ENCODE measurements at regions not wholly inside any gene's neighbourhood (a gene's known extent, or its start where the extent isn't known, plus 50 kb on each side); places are given as distances from the start of the nearest gene placed in this dataset.
"Not testable (repeated sequence)": the region's sequence is repeated elsewhere in the genome, so short reads cannot be mapped to it uniquely, and the experiment has no call there.

GRCh38 chr6:140661691-140662090 lies 1287.2 kb upstream of the CITED2 start:
- H3K9ac ChIP-seq (ENCODE audit: low read length): no peak overlapping the region
- TF ChIP-seq EZH2 (optimal IDR thresholded peaks at IDR 0.05; ENCODE audit: low read depth, low read length): no peak
- no peak overlapping the region for H3K4me2 ChIP-seq (ENCODE audit: low read depth, low read length)
- no peaks in the 10 kb centered on the region for H3K36me3 ChIP-seq (replicated peaks; ENCODE audit: insufficient read depth, low read length)
- no peaks in the 10 kb centered on the region for H3K4me1 ChIP-seq (ENCODE audit: low read length)
- no peak overlapping the region for H2AFZ ChIP-seq (ENCODE audit: low read length)
- no peaks in the 10 kb centered on the region for H4K20me1 ChIP-seq (ENCODE audit: insufficient read depth, low read length)
- no peaks in the 10 kb centered on the region for H3K27me3 ChIP-seq (replicated peaks; ENCODE audit: insufficient read depth, low read length)
- H3K4me3 ChIP-seq (ENCODE audit: low read length): no peak overlapping the region
- H3K27ac ChIP-seq (ENCODE audit: low read length): no peak overlapping the region
- no peak for DNase-seq
- H3K9me3 ChIP-seq (replicated peaks; ENCODE audit: insufficient read depth, low read length): no peaks in the 10 kb centered on the region
- no peaks in the 10 kb centered on the region for H3K9me2 ChIP-seq (replicated peaks; ENCODE audit: insufficient read depth, low read length)
- no peaks in the 10 kb centered on the region for H3K79me2 ChIP-seq (ENCODE audit: low read length)
- H3F3A ChIP-seq (ENCODE audit: insufficient read depth, low read length): no peaks in the 10 kb centered on the region

DNA sequence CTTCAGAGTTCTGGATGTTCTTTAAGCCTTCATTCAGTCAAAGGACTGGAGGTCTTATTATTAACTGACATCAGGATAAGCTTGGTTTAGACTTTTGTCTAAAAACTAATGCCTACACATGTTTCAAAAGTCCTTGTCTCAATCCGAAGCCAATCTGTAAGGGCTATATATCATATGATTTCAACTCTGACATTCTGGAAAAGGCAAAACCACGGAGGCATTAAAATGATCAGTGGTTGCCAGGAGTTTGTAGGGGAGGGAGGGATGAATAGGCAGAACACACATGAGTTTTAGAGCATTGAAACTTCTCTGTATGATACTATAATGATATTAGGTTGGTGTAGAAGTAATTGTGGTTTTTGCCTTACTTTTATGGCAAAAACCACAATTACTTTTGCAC lies 1285.8 kb upstream of the CITED2 start:
- Histone ChIP-seq H3K9me3 (replicated peaks; ENCODE audit: insufficient read depth, low read length) (no peaks in the 10 kb centered on the region), H3K36me3 (replicated peaks; ENCODE audit: insufficient read depth, low read length) (no peaks in the 10 kb centered on the region), H3K9ac (ENCODE audit: low read length) (no peak overlapping the region), H3K27me3 (replicated peaks; ENCODE audit: insufficient read depth, low read length) (no peaks in the 10 kb centered on the region), H3K27ac (ENCODE audit: low read length) (no peak overlapping the region), H3K79me2 (ENCODE audit: low read length) (no peaks in the 10 kb centered on the region), H4K20me1 (ENCODE audit: insufficient read depth, low read length) (no peaks in the 10 kb centered on the region), H3K4me3 (ENCODE audit: low read length) (no peak overlapping the region), H3K4me2 (ENCODE audit: low read depth, low read length) (no peak overlapping the region), H2AFZ (ENCODE audit: low read length) (no peak overlapping the region), H3F3A (ENCODE audit: insufficient read depth, low read length) (no peaks in the 10 kb centered on the region), H3K4me1 (ENCODE audit: low read length) (no peaks in the 10 kb centered on the region), H3K9me2 (replicated peaks; ENCODE audit: insufficient read depth, low read length) (no peaks in the 10 kb centered on the region)
- no peak for TF ChIP-seq EZH2phosphoT487 (IDR thresholded peaks at IDR 0.05; ENCODE audit: low read length)
- TF ChIP-seq, protein P1, sequence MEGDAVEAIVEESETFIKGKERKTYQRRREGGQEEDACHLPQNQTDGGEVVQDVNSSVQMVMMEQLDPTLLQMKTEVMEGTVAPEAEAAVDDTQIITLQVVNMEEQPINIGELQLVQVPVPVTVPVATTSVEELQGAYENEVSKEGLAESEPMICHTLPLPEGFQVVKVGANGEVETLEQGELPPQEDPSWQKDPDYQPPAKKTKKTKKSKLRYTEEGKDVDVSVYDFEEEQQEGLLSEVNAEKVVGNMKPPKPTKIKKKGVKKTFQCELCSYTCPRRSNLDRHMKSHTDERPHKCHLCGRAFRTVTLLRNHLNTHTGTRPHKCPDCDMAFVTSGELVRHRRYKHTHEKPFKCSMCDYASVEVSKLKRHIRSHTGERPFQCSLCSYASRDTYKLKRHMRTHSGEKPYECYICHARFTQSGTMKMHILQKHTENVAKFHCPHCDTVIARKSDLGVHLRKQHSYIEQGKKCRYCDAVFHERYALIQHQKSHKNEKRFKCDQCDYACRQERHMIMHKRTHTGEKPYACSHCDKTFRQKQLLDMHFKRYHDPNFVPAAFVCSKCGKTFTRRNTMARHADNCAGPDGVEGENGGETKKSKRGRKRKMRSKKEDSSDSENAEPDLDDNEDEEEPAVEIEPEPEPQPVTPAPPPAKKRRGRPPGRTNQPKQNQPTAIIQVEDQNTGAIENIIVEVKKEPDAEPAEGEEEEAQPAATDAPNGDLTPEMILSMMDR (IDR thresholded peaks at IDR 0.05; ENCODE audit: low read length): no peak
- TF ChIP-seq EZH2 (optimal IDR thresholded peaks at IDR 0.05; ENCODE audit: low read depth, low read length): no peak
- DNase-seq: no peak

- no peak for DNase-seq
Measured at GRCh38 chr6:140653972-140654371, 1279.5 kb upstream of the CITED2 start.

GRCh38 chr6:140653506-140653905 lies 1279.1 kb upstream of the CITED2 start:
- no peaks in the 10 kb centered on the region for H3F3A ChIP-seq (ENCODE audit: insufficient read depth, low read length)
- H3K9me3 ChIP-seq (replicated peaks; ENCODE audit: insufficient read depth, low read length): no peaks in the 10 kb centered on the region
- no peaks in the 10 kb centered on the region for H4K20me1 ChIP-seq (ENCODE audit: insufficient read depth, low read length)
- no peak overlapping the region for H2AFZ ChIP-seq (ENCODE audit: low read length)
- TF ChIP-seq EZH2 (optimal IDR thresholded peaks at IDR 0.05; ENCODE audit: low read depth, low read length) (no peak), EZH2phosphoT487 (IDR thresholded peaks at IDR 0.05; ENCODE audit: low read length) (no peak)
- TF ChIP-seq, protein P1 (IDR thresholded peaks at IDR 0.05; ENCODE audit: low read length): no peak
- H3K4me2 ChIP-seq (ENCODE audit: low read depth, low read length): no peak overlapping the region
- no peaks in the 10 kb centered on the region for H3K79me2 ChIP-seq (ENCODE audit: low read length)
- H3K9me2 ChIP-seq (replicated peaks; ENCODE audit: insufficient read depth, low read length): no peaks in the 10 kb centered on the region
- H3K4me1 ChIP-seq (ENCODE audit: low read length): no peaks in the 10 kb centered on the region
- DNase-seq: no peak
- H3K27ac ChIP-seq (ENCODE audit: low read length): no peak overlapping the region
- no peaks in the 10 kb centered on the region for H3K27me3 ChIP-seq (replicated peaks; ENCODE audit: insufficient read depth, low read length)
- no peak overlapping the region for H3K9ac ChIP-seq (ENCODE audit: low read length)
- H3K4me3 ChIP-seq (ENCODE audit: low read length): no peak overlapping the region
- no peaks in the 10 kb centered on the region for H3K36me3 ChIP-seq (replicated peaks; ENCODE audit: insufficient read depth, low read length)

More at GRCh38 chr6:140653972-140654371, 1279.5 kb upstream of the CITED2 start:
- Histone ChIP-seq H3K4me2 (ENCODE audit: low read depth, low read length) (no peak overlapping the region), H3K27ac (ENCODE audit: low read length) (no peak overlapping the region), H4K20me1 (ENCODE audit: insufficient read depth, low read length) (no peaks in the 10 kb centered on the region), H3K36me3 (replicated peaks; ENCODE audit: insufficient read depth, low read length) (no peaks in the 10 kb centered on the region), H3K4me1 (ENCODE audit: low read length) (no peaks in the 10 kb centered on the region), H3F3A (ENCODE audit: insufficient read depth, low read length) (no peaks in the 10 kb centered on the region), H3K4me3 (ENCODE audit: low read length) (no peak overlapping the region), H3K9me3 (replicated peaks; ENCODE audit: insufficient read depth, low read length) (no peaks in the 10 kb centered on the region), H2AFZ (ENCODE audit: low read length) (no peak overlapping the region), H3K9me2 (replicated peaks; ENCODE audit: insufficient read depth, low read length) (no peaks in the 10 kb centered on the region), H3K79me2 (ENCODE audit: low read length) (no peaks in the 10 kb centered on the region), H3K9ac (ENCODE audit: low read length) (no peak overlapping the region), H3K27me3 (replicated peaks; ENCODE audit: insufficient read depth, low read length) (no peaks in the 10 kb centered on the region)
- TF ChIP-seq EZH2phosphoT487 (IDR thresholded peaks at IDR 0.05; ENCODE audit: low read length) (no peak), EZH2 (optimal IDR thresholded peaks at IDR 0.05; ENCODE audit: low read depth, low read length) (no peak)
- TF ChIP-seq, protein P1 (IDR thresholded peaks at IDR 0.05; ENCODE audit: low read length): no peak

- H3K27me3 ChIP-seq (replicated peaks; ENCODE audit: insufficient read depth, low read length); H3F3A ChIP-seq (ENCODE audit: insufficient read depth, low read length); H3K79me2 ChIP-seq (ENCODE audit: low read length); H3K9ac ChIP-seq (ENCODE audit: low read length); H3K9me2 ChIP-seq (replicated peaks; ENCODE audit: insufficient read depth, low read length); H2AFZ ChIP-seq (ENCODE audit: low read length); H3K36me3 ChIP-seq (replicated peaks; ENCODE audit: insufficient read depth, low read length); H3K27ac ChIP-seq (ENCODE audit: low read length); H4K20me1 ChIP-seq (ENCODE audit: insufficient read depth, low read length); DNase-seq; H3K9me3 ChIP-seq (replicated peaks; ENCODE audit: insufficient read depth, low read length); H3K4me2 ChIP-seq (ENCODE audit: low read depth, low read length); H3K4me1 ChIP-seq (ENCODE audit: low read length); H3K4me3 ChIP-seq (ENCODE audit: low read length): not testable (repeated sequence)
Measured at GRCh38 chr6:140649502-140649901, 1275.1 kb upstream of the CITED2 start.

DNA sequence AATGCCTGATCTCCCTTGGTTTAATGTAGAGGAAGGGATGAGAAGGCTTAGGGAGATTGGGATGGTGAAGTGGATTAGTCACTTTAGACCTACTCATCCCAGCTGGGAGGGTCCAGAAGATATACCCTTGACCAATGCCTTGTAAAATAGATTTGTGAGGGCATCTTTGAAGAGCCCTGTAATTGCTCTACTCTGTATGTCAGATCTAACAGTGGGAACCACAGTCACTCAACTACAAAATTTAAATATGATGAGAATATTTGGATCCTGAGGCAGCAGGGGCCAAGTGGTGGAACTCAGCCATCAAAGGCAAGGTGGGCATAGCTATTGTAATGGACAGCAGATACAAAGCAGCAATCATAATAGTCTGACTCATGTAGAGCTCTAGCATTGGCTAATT lies 1272.9 kb upstream of the CITED2 start:
- H3K9me2 ChIP-seq (replicated peaks; ENCODE audit: insufficient read depth, low read length); DNase-seq; H3K79me2 ChIP-seq (ENCODE audit: low read length); H3K27me3 ChIP-seq (replicated peaks; ENCODE audit: insufficient read depth, low read length); H3K36me3 ChIP-seq (replicated peaks; ENCODE audit: insufficient read depth, low read length); H4K20me1 ChIP-seq (ENCODE audit: insufficient read depth, low read length); H3K27ac ChIP-seq (ENCODE audit: low read length); H3K4me2 ChIP-seq (ENCODE audit: low read depth, low read length); H3K9me3 ChIP-seq (replicated peaks; ENCODE audit: insufficient read depth, low read length); H3K9ac ChIP-seq (ENCODE audit: low read length); H3K4me3 ChIP-seq (ENCODE audit: low read length); H3F3A ChIP-seq (ENCODE audit: insufficient read depth, low read length); H3K4me1 ChIP-seq (ENCODE audit: low read length); H2AFZ ChIP-seq (ENCODE audit: low read length): not testable (repeated sequence)
